Endodermal cell (in vitro differentiated cells): ENCODE measurements at regions not wholly inside any gene's neighbourhood (a gene's known extent, or its start where the extent isn't known, plus 50 kb on each side); places are given as distances from the start of the nearest gene placed in this dataset.

ENCODE experiments used
- DNase-seq: peaks from one replicate; pipeline ENCODE4 v3.0.0-alpha.2; 2017
- H3K27ac ChIP-seq: 2 replicates; pipeline ENCODE4 v1.5.1; 2013; ENCODE audit warnings: mild to moderate bottlenecking, low read depth, low read length, moderate library complexity
- H3K27me3 ChIP-seq: 2 replicates; pipeline ENCODE4 v1.6.1; 2013; ENCODE audit warnings: mild to moderate bottlenecking, low read length, moderate library complexity; ENCODE audit not compliant: insufficient read depth, control insufficient read depth, poor library complexity, severe bottlenecking
- H3K36me3 ChIP-seq: 2 replicates; pipeline ENCODE4 v1.7.0; 2013; ENCODE audit warnings: mild to moderate bottlenecking, low read length, moderate library complexity; ENCODE audit not compliant: control insufficient read depth, insufficient read depth
- H3K4me1 ChIP-seq: one replicate; pipeline ENCODE4 v1.7.0; 2013; ENCODE audit warnings: low read length; ENCODE audit not compliant: control insufficient read depth, insufficient read depth
- H3K4me3 ChIP-seq: 2 replicates; pipeline ENCODE4 v1.5.1; 2013; ENCODE audit warnings: mild to moderate bottlenecking, low read length, moderate library complexity
- H3K9ac ChIP-seq: 2 replicates; pipeline ENCODE4 v1.6.1; 2013; ENCODE audit warnings: mild to moderate bottlenecking, low read length, moderate library complexity; ENCODE audit not compliant: poor library complexity, severe bottlenecking; ENCODE audit errors: extremely low read depth
- H3K9me3 ChIP-seq: 2 replicates; pipeline ENCODE4 v1.6.1; 2013; ENCODE audit warnings: mild to moderate bottlenecking, low read length, moderate library complexity; ENCODE audit not compliant: control insufficient read depth
- H3K27ac Mint-ChIP-seq: 2 replicates; pipeline ENCODE4 v1.8.0; 2020; ENCODE audit warnings: mixed read lengths
- H3K27me3 Mint-ChIP-seq: 2 replicates; pipeline ENCODE4 v1.8.0; 2021; ENCODE audit warnings: mild to moderate bottlenecking, mixed read lengths; ENCODE audit not compliant: insufficient read depth
- H3K36me3 Mint-ChIP-seq: 2 replicates; pipeline ENCODE4 v1.8.0; 2020; ENCODE audit warnings: low read depth, mixed read lengths
- H3K4me1 Mint-ChIP-seq: 2 replicates; pipeline ENCODE4 v1.8.0; 2020; ENCODE audit warnings: mixed read lengths
- H3K4me3 Mint-ChIP-seq: 2 replicates; pipeline ENCODE4 v1.8.0; 2020; ENCODE audit warnings: mild to moderate bottlenecking, moderate library complexity, mixed read lengths
- H3K9me3 Mint-ChIP-seq: 2 replicates; pipeline ENCODE4 v1.8.0; 2020; ENCODE audit warnings: mild to moderate bottlenecking, mixed read lengths
- WGBS, 2 experiments: methylation state at CpG; one replicate each; pipeline versions ENCODE4 v1.1.5 to v1.1.7; 2013; ENCODE audit warnings: missing lambda C conversion rate in 2 of 2, mixed read lengths in 1 of 2; ENCODE audit not compliant: insufficient coverage in 1 of 2, insufficient read length in 1 of 2; 5-methylcytosine and 5-hydroxymethylcytosine counted together
- TF ChIP-seq, protein P1 (sequence below): fragments of 200-600 bp; sonication (generic); conservative IDR thresholded peaks from 2 replicates; pipeline ENCODE4 v1.5.0; 2021; ENCODE audit warnings: antibody characterized with exemption, mild to moderate bottlenecking

DNA sequence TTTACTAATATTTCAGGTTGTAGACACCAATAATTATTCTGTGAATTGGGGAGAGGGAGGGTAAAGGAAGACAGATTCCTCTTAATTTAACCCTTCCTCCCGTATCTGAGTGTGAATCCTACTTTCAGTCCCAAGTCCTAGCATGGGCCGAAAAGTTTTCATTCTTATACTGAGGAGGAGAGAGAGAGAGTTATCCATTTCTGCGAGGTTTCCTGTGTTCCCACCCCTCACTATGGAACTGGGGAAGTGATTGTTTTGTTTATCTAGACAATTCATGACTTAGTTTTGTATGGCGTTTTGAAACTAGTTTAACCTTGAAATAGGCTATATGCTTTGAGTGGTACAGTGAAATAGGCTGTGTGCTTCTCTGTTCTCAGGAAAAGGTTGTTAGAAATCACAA is 134.0 kb upstream of the DPYD start:
- no peak overlapping the region for H3K27ac Mint-ChIP-seq
- Histone ChIP-seq H3K27ac (no peak overlapping the region), H3K4me3 (no peak overlapping the region), H3K9ac (no peak overlapping the region), H3K9me3 (no peaks in the 10 kb centered on the region), H3K27me3 (peaks cover 51% of the 10 kb centered on the region), H3K36me3 (no peaks in the 10 kb centered on the region), H3K4me1 (no peaks in the 10 kb centered on the region)
- peaks cover 60% of the 10 kb centered on the region for H3K27me3 Mint-ChIP-seq
- no peaks in the 10 kb centered on the region for H3K36me3 Mint-ChIP-seq
- DNase-seq = no peak
- H3K9me3 Mint-ChIP-seq = no peaks in the 10 kb centered on the region
- peaks cover 5% of the 10 kb centered on the region for H3K4me1 Mint-ChIP-seq
- TF ChIP-seq, protein P1, sequence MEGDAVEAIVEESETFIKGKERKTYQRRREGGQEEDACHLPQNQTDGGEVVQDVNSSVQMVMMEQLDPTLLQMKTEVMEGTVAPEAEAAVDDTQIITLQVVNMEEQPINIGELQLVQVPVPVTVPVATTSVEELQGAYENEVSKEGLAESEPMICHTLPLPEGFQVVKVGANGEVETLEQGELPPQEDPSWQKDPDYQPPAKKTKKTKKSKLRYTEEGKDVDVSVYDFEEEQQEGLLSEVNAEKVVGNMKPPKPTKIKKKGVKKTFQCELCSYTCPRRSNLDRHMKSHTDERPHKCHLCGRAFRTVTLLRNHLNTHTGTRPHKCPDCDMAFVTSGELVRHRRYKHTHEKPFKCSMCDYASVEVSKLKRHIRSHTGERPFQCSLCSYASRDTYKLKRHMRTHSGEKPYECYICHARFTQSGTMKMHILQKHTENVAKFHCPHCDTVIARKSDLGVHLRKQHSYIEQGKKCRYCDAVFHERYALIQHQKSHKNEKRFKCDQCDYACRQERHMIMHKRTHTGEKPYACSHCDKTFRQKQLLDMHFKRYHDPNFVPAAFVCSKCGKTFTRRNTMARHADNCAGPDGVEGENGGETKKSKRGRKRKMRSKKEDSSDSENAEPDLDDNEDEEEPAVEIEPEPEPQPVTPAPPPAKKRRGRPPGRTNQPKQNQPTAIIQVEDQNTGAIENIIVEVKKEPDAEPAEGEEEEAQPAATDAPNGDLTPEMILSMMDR = no peak
- H3K4me3 Mint-ChIP-seq = peak overlapping the region; percentile 68
- 79 to 92% methylated on average over 1 to 4 of the region's 4 CpGs for WGBS, 2 experiments

DNA sequence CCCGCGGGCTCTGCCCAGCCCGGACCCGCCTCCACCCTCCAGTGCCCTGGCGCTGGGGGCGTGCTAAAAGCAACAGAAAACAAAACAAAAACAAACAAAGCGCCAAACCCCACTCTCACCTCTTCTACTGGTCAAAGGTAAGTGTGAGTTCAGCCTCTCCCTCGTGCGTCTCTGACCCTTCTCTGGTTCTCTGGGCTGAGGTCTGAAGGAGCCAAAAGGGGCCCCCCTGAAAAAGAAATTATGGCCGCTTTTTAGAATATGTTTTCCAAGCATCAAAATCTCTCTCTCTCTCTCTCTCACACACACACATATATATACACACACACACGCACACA is 133.5 kb upstream of the DPYD start:
- H3K9me3 Mint-ChIP-seq = no peaks in the 10 kb centered on the region
- peaks cover 7% of the 10 kb centered on the region for H3K4me1 Mint-ChIP-seq
- no peaks in the 10 kb centered on the region for H3K4me1 ChIP-seq
- no peaks in the 10 kb centered on the region for H3K9me3 ChIP-seq
- H3K4me3 Mint-ChIP-seq = peak overlapping the region; percentile 68
- peaks cover 65% of the 10 kb centered on the region for H3K27me3 Mint-ChIP-seq
- H3K36me3 Mint-ChIP-seq = no peaks in the 10 kb centered on the region
- no peak overlapping the region for H3K9ac ChIP-seq
- no peak overlapping the region for H3K27ac Mint-ChIP-seq
- H3K27me3 ChIP-seq = peaks cover 55% of the 10 kb centered on the region
- no peaks in the 10 kb centered on the region for H3K36me3 ChIP-seq
- TF ChIP-seq, protein P1 = no peak
- H3K27ac ChIP-seq = no peak overlapping the region
- peak overlapping the region; percentile 80 for H3K4me3 ChIP-seq
- DNase-seq = no peak
- WGBS, 2 experiments = 14 to 19% methylated on average over 5 to 11 of the region's 11 CpGs

DNA sequence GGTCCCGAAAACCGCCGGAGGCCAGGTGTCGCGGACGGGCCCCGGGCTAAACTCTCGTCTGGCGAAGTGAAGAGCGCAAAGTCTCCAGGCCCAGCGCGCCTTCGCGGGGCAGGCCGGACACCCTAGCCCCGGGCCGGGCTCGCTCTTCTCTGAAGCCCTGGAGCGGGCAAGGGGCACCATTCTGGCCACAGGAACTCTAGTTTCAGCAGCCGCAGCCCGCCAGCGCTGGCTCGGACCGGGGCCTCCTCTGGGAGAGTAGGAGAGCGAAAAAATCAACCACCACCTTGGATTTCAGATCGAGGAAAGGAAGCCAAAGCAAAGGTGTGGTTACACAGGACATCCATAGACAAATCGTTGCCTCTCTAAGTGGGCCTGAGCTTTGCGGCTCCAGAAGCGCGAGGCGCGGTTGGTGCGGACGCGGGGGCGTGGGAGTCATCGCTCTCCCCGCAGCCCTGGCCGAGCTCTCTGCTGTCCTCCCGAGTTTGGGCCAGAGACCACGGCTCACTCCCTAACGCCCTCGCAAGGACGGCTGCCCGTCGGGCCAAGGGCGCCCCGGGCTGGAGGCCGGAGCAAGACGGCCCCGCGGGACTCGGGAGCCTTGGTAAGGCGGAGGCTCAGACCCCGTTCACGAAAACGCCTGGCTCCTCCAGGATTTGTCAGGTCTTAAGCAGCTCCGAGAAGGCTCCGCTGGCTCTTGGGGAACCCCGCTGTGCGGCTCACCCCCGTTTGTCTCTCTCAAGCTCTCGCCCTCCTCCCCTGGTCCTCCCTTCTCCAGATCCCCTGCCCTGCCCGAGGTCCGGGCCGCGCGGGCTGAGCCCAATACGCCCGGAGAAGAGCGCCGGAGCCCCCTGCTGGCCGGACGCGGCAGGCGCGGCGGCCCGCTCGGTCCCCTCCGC is 132.9 kb upstream of the DPYD start:
- Histone ChIP-seq H3K27me3 (peaks cover 61% of the 10 kb centered on the region), H3K4me3 (peak overlapping the region; percentile 80), H3K36me3 (no peaks in the 10 kb centered on the region), H3K9ac (peak overlapping the region; percentile 27), H3K4me1 (no peaks in the 10 kb centered on the region), H3K9me3 (no peaks in the 10 kb centered on the region), H3K27ac (no peak overlapping the region)
- H3K27ac Mint-ChIP-seq = no peak overlapping the region
- no peaks in the 10 kb centered on the region for H3K36me3 Mint-ChIP-seq
- DNase-seq = peak; percentile 93
- peaks cover 71% of the 10 kb centered on the region for H3K27me3 Mint-ChIP-seq
- TF ChIP-seq, protein P1 = peak; percentile 96
- peaks cover 12% of the 10 kb centered on the region for H3K4me1 Mint-ChIP-seq
- WGBS, 2 experiments = 2% methylated on average over 14 to 81 of the region's 81 CpGs
- H3K4me3 Mint-ChIP-seq = peak overlapping the region; percentile 68
- H3K9me3 Mint-ChIP-seq = no peaks in the 10 kb centered on the region
